ENCODE measurements at regions not wholly inside any gene's neighbourhood (a gene's known extent, or its start where the extent isn't known, plus 50 kb on each side); places are given as distances from the start of the nearest gene placed in this dataset.

DNA sequence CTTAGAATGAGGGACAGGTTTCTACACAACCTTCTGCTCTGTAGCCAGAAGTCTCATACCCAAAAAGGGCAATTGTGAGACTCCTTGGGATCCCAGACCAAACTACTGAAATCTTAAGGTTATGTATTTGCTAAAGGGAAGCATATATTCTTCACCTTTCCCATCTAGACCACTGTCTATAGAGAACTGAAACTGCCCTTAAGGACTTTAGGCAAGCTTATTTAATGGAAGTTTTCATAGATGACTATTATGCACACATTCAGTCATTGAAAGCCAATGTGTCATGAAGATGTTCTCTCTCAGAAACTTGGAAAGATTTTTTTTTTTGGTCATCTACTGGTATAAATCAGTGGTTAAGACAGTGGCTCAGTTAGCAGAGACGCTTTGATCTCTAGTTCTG, 365.3 kb downstream of the MCTP2 start:
- TF ChIP-seq SIN3A (IDR thresholded peaks at IDR 0.05; ENCODE audit: borderline replicate concordance, insufficient read depth, low read length) (no peak), POLR2AphosphoS5 (IDR thresholded peaks at IDR 0.05; ENCODE audit: low read depth, low read length) (no peak), TAF1 (IDR thresholded peaks at IDR 0.05; ENCODE audit: borderline replicate concordance, insufficient read depth, low read length) (no peak)
- TF ChIP-seq, protein P1, sequence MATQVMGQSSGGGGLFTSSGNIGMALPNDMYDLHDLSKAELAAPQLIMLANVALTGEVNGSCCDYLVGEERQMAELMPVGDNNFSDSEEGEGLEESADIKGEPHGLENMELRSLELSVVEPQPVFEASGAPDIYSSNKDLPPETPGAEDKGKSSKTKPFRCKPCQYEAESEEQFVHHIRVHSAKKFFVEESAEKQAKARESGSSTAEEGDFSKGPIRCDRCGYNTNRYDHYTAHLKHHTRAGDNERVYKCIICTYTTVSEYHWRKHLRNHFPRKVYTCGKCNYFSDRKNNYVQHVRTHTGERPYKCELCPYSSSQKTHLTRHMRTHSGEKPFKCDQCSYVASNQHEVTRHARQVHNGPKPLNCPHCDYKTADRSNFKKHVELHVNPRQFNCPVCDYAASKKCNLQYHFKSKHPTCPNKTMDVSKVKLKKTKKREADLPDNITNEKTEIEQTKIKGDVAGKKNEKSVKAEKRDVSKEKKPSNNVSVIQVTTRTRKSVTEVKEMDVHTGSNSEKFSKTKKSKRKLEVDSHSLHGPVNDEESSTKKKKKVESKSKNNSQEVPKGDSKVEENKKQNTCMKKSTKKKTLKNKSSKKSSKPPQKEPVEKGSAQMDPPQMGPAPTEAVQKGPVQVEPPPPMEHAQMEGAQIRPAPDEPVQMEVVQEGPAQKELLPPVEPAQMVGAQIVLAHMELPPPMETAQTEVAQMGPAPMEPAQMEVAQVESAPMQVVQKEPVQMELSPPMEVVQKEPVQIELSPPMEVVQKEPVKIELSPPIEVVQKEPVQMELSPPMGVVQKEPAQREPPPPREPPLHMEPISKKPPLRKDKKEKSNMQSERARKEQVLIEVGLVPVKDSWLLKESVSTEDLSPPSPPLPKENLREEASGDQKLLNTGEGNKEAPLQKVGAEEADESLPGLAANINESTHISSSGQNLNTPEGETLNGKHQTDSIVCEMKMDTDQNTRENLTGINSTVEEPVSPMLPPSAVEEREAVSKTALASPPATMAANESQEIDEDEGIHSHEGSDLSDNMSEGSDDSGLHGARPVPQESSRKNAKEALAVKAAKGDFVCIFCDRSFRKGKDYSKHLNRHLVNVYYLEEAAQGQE (IDR thresholded peaks at IDR 0.05; ENCODE audit: insufficient read depth in 1 of 2, low read depth in 2 of 2, low read length in 2 of 2): no peak

Measured in PFSK-1 (cell line).